Muscle of leg (tissue), 3 donors: ENCODE measurements at regions not wholly inside any gene's neighbourhood (a gene's known extent, or its start where the extent isn't known, plus 50 kb on each side); places are given as distances from the start of the nearest gene placed in this dataset.
"Not testable (repeated sequence)": the region's sequence is repeated elsewhere in the genome, so short reads cannot be mapped to it uniquely, and the experiment has no call there.

Source experiments
- DNase-seq: peaks from one replicate; pipeline ENCODE4 v3.0.0; 2013
- H3K27ac ChIP-seq: one replicate; pipeline ENCODE4 v1.5.1; 2013; ENCODE audit warnings: mild to moderate bottlenecking, low read length, control low read depth
- H3K27me3 ChIP-seq: one replicate; pipeline ENCODE4 v1.6.1; 2013; ENCODE audit warnings: low read length; ENCODE audit not compliant: control insufficient read depth, insufficient read depth
- H3K36me3 ChIP-seq: one replicate; pipeline ENCODE4 v1.6.1; 2013; ENCODE audit warnings: low read length; ENCODE audit not compliant: control insufficient read depth, insufficient read depth
- H3K4me1 ChIP-seq: one replicate; pipeline ENCODE4 v1.6.1; 2013; ENCODE audit warnings: low read length; ENCODE audit not compliant: control insufficient read depth, insufficient read depth
- H3K4me3 ChIP-seq: one replicate; pipeline ENCODE4 v1.5.1; 2013; ENCODE audit warnings: low read length, control low read depth
- H3K9me3 ChIP-seq: replicated peaks from 2 replicates; pipeline ENCODE4 v1.6.1; 2013; ENCODE audit warnings: low read depth, low read length; ENCODE audit not compliant: control insufficient read depth
- WGBS: methylation state at CpG from one replicate; pipeline ENCODE4 v1.1.5; 2013; ENCODE audit warnings: missing lambda C conversion rate; ENCODE audit not compliant: insufficient coverage; 5-methylcytosine and 5-hydroxymethylcytosine counted together

- no CpG with 5 or more reads among the region's 3 CpGs for WGBS
- DNase-seq: no peak
- Histone ChIP-seq H3K4me3 (no peak overlapping the region), H3K4me1 (no peaks in the 10 kb centered on the region), H3K36me3 (no peaks in the 10 kb centered on the region), H3K27me3 (no peaks in the 10 kb centered on the region), H3K27ac (no peak overlapping the region), H3K9me3 (no peaks in the 10 kb centered on the region)
Measured at GRCh38 chr3:177629276-177629675, 432.0 kb upstream of the TBL1XR1 start.

DNA sequence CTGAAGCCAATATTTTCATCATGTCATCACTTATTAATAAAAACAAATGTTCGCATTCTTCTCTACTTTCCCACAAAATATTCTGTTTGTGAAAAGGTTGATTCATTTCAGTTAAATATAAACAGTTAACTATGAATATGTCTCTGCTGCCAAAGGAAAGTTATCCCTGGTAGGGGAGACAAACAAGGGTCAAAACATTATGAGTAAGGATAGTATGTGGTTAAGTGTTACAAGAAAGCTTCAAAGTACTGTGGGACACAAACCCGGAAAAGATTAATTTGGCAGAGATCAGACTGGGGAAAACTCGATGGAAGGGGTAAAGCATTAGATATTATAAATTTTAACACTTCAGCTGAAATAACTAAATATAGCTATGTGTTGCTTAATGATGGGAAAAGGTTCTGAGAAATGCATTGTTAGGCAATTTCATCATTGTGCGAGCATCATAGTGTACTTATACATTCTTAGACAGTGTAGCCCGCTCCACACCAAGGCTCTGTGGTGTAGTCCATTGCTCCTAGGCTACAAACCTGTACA lies 436.5 kb upstream of the TBL1XR1 start:
- no peaks in the 10 kb centered on the region for H3K27me3 ChIP-seq
- DNase-seq: no peak
- WGBS: no CpG with 5 or more reads among the region's 5 CpGs
- H3K36me3 ChIP-seq: no peaks in the 10 kb centered on the region
- no peaks in the 10 kb centered on the region for H3K9me3 ChIP-seq
- H3K4me3 ChIP-seq: no peak overlapping the region
- H3K27ac ChIP-seq: no peak overlapping the region
- no peaks in the 10 kb centered on the region for H3K4me1 ChIP-seq

- not testable (repeated sequence) for H3K27me3 ChIP-seq, H3K4me3 ChIP-seq, H3K36me3 ChIP-seq, DNase-seq, H3K27ac ChIP-seq, H3K4me1 ChIP-seq, H3K9me3 ChIP-seq
- no CpG with 5 or more reads among the region's 3 CpGs for WGBS
Measured at GRCh38 chr3:177635601-177636106, 438.4 kb upstream of the TBL1XR1 start.

- H3K27ac ChIP-seq: no peak overlapping the region
- H3K36me3 ChIP-seq: no peaks in the 10 kb centered on the region
- H3K4me1 ChIP-seq: peaks cover 5% of the 10 kb centered on the region
- 80% methylated on average over 8 of the region's 8 CpGs for WGBS
- H3K9me3 ChIP-seq: no peaks in the 10 kb centered on the region
- DNase-seq: no peak
- no peak overlapping the region for H3K4me3 ChIP-seq
- no peaks in the 10 kb centered on the region for H3K27me3 ChIP-seq
Measured at GRCh38 chr3:177640319-177640965, 443.2 kb upstream of the TBL1XR1 start.

- Histone ChIP-seq H3K36me3 (no peaks in the 10 kb centered on the region), H3K27me3 (no peaks in the 10 kb centered on the region), H3K4me3 (no peak overlapping the region), H3K9me3 (no peaks in the 10 kb centered on the region), H3K4me1 (peaks cover 5% of the 10 kb centered on the region), H3K27ac (no peak overlapping the region)
- DNase-seq: no peak
- WGBS: no CpG with 5 or more reads among the region's 1 CpG
Measured at GRCh38 chr3:177641206-177641605, 443.9 kb upstream of the TBL1XR1 start.

DNA sequence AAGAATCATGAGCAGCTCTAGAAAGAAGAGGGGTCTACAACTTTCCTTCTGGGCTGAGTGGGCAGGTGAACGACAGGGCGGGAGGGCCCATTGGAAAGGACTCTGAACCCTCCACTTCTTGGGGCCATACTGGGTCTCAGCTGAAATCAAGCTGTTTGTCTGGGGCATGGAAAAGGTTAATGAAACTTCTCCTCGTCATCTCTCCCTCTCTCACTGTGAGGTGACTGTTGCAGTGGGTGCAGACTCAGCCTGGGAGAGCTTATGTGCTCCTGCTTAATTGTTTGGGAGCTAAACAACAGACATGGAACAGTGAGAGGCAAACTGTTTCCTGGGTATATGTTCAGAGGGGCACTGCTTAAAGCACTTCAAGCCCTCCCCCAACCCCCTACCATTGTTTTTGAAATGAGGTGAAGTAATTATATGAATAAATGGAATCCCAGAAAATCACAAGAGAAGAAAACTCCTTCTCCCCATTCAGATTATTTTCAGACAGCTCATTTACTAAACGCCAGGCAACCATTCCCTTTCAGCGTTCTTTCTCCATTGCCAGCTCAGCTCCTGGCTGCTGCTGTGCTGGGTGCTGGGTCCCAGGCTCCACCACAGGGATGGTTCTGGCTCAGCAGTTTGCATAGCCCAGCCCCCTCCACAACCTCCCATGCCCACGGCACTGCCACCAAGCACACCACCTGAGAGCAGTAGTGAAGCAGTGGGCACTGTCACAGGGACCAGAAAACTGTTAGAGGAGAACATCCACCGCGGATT lies 444.9 kb upstream of the TBL1XR1 start:
- H3K4me1 ChIP-seq: peaks cover 5% of the 10 kb centered on the region
- no peaks in the 10 kb centered on the region for H3K9me3 ChIP-seq
- DNase-seq: no peak
- H3K36me3 ChIP-seq: no peaks in the 10 kb centered on the region
- no peak overlapping the region for H3K27ac ChIP-seq
- no peaks in the 10 kb centered on the region for H3K27me3 ChIP-seq
- WGBS: 62% methylated on average over 3 of the region's 8 CpGs
- H3K4me3 ChIP-seq: no peak overlapping the region

GRCh38 chr3:177642804-177643125 lies 445.5 kb upstream of the TBL1XR1 start:
- Histone ChIP-seq H3K27ac (no peak overlapping the region), H3K9me3 (no peaks in the 10 kb centered on the region), H3K36me3 (no peaks in the 10 kb centered on the region), H3K4me3 (no peak overlapping the region), H3K4me1 (peaks cover 5% of the 10 kb centered on the region), H3K27me3 (no peaks in the 10 kb centered on the region)
- no peak for DNase-seq
- WGBS: no CpG with 5 or more reads among the region's 3 CpGs

GRCh38 chr3:177646749-177647148 lies 449.5 kb upstream of the TBL1XR1 start:
- Histone ChIP-seq H3K36me3 (no peaks in the 10 kb centered on the region), H3K9me3 (no peaks in the 10 kb centered on the region), H3K4me3 (no peak overlapping the region), H3K27ac (no peak overlapping the region), H3K4me1 (peaks cover 5% of the 10 kb centered on the region), H3K27me3 (no peaks in the 10 kb centered on the region)
- no peak for DNase-seq
- no CpG with 5 or more reads among the region's 3 CpGs for WGBS

DNA sequence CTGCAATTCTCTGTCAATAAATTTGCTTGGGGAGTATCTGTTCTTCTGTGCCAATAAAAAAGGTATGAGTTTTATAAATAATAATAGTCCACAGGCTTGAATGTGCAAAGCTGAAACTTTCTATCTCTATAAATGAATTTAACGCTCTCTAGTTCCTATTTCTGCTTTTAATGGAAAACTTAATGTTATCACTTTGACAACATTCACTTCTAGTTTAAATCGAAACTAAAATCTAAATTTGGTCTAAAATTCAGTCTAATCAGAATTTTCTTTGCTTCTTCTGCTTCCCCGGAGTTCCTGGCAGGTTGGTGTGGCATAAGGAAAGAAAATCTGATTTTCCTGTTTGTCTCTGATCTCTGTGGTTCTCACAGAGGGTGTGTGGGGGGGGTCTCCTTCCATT lies 450.1 kb upstream of the TBL1XR1 start:
- Histone ChIP-seq H3K36me3 (no peaks in the 10 kb centered on the region), H3K4me1 (peaks cover 5% of the 10 kb centered on the region), H3K27ac (no peak overlapping the region), H3K9me3 (no peaks in the 10 kb centered on the region), H3K27me3 (no peaks in the 10 kb centered on the region), H3K4me3 (no peak overlapping the region)
- DNase-seq: no peak
- no CpG with 5 or more reads among the region's 3 CpGs for WGBS

- 100% methylated on average over 1 of the region's 4 CpGs for whole genome bisulfite sequencing
- no peak overlapping the region for H3K27ac ChIP-seq
Measured at GRCh38 chr3:177647876-177648275, 450.6 kb upstream of the TBL1XR1 start.

More at GRCh38 chr3:177647876-177648275, 450.6 kb upstream of the TBL1XR1 start:
- Histone ChIP-seq H3K4me3 (no peak overlapping the region), H3K9me3 (no peaks in the 10 kb centered on the region), H3K27me3 (no peaks in the 10 kb centered on the region), H3K36me3 (no peaks in the 10 kb centered on the region), H3K4me1 (no peaks in the 10 kb centered on the region)
- DNase-seq: no peak
